Heart left ventricle (tissue), 13 donors: ENCODE measurements at regions not wholly inside any gene's neighbourhood (a gene's known extent, or its start where the extent isn't known, plus 50 kb on each side); places are given as distances from the start of the nearest gene placed in this dataset.

Experiments used
- POLR2A ChIP-seq, 2 donors: fragments of 450-650 bp; IDR thresholded peaks; one replicate each; pipeline ENCODE4 v1.6.1; 2017; ENCODE audit warnings: antibody characterized with exemption in 2 of 2, mild to moderate bottlenecking in 2 of 2, moderate library complexity in 2 of 2
- TF ChIP-seq, protein P1 (sequence below), 12 donors: fragments of 200-600 bp; sonication (generic) in 4 of 12; IDR thresholded peaks; one replicate each; pipeline versions ENCODE4 v1.5.0 to v1.8.0; 2018 to 2022; ENCODE audit warnings: antibody characterized with exemption in 12 of 12, mild to moderate bottlenecking in 5 of 12
- donor health status: ischemic (EF 13 %, LVEDD 7.1; RV severe dilation, severe dysfunction).
- donor health status: DM: no; HTN: yes; CAD: no.
- donor health status: DM: no; HTN: no; CAD: no.
- donor health status: ischemic (EF 25% LVEDD 6.9; RV normal size, moderate dysfunction).
- donor health status: ischemic (EF 25% LVEDD 5.7; RV mildly dilated, moderate dysfunction).
- donor health status: ischemic (EF 35%, LVEDD 5.7; RV mildly dilated, moderate dysfunction).
- donor health status: nonischemic (EF 11% LVEDD 7.7; RV severe dilation, severe dysfunction).
- donor health status: DM: yes; HTN: yes; CAD: no.
- donor health status: PGD.
- donor health status: ischemic (EF 29% LVEDD 5.4; RV normal size, mild dysfunction).
- donor health status: nonischemic (EF 23%, LVEDD 6.1; RV moderate dilation, normal function).

DNA sequence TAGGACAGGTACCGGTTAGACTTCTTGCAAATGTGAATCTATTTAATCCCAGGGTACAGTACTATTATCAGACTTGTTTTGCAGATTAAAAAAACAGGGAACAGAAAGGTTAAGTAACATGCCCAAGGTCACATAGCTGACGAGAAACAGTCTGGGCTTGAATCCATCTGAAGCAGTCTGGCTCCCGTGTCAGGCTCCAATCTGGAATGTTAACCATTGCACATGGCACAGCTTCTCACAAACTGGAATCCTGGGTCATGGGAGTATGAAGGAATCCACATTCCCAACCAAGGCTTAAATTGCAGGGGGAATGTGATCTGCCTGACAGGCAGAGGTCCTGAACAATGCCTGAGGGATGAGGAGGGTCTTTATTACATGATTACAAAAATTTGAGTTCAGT, 187.5 kb upstream of the SPTLC3 start:
- no peak for TF ChIP-seq POLR2A (IDR thresholded peaks at IDR 0.05)
- TF ChIP-seq, protein P1, sequence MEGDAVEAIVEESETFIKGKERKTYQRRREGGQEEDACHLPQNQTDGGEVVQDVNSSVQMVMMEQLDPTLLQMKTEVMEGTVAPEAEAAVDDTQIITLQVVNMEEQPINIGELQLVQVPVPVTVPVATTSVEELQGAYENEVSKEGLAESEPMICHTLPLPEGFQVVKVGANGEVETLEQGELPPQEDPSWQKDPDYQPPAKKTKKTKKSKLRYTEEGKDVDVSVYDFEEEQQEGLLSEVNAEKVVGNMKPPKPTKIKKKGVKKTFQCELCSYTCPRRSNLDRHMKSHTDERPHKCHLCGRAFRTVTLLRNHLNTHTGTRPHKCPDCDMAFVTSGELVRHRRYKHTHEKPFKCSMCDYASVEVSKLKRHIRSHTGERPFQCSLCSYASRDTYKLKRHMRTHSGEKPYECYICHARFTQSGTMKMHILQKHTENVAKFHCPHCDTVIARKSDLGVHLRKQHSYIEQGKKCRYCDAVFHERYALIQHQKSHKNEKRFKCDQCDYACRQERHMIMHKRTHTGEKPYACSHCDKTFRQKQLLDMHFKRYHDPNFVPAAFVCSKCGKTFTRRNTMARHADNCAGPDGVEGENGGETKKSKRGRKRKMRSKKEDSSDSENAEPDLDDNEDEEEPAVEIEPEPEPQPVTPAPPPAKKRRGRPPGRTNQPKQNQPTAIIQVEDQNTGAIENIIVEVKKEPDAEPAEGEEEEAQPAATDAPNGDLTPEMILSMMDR (IDR thresholded peaks at IDR 0.05): no peak
